MM.1S (cell line): ENCODE measurements at regions not wholly inside any gene's neighbourhood (a gene's known extent, or its start where the extent isn't known, plus 50 kb on each side); places are given as distances from the start of the nearest gene placed in this dataset.

Source experiments
- DNase-seq: peaks from one replicate; pipeline ENCODE4 v3.0.0-alpha.2; 2015
- H2AFZ ChIP-seq: fragments of 300-600 bp; sonication (generic); 2 replicates; pipeline ENCODE4 v1.6.0; 2016; ENCODE audit warnings: antibody characterized with exemption, low read length
- H3F3A ChIP-seq: fragments of 300-600 bp; sonication (generic); 2 replicates; pipeline ENCODE4 v1.6.1; 2016; ENCODE audit warnings: mild to moderate bottlenecking, antibody characterized with exemption, low read length, moderate library complexity, mixed read lengths; ENCODE audit not compliant: insufficient read depth
- H3K27ac ChIP-seq: fragments of 300-600 bp; sonication (generic); 2 replicates; pipeline ENCODE4 v1.5.1; 2016; ENCODE audit warnings: mild to moderate bottlenecking, low read length
- H3K27me3 ChIP-seq: fragments of 300-600 bp; sonication (generic); replicated peaks from 2 replicates; pipeline ENCODE4 v1.6.0; 2016; ENCODE audit warnings: low read length; ENCODE audit not compliant: insufficient read depth
- H3K36me3 ChIP-seq: fragments of 300-600 bp; sonication (generic); replicated peaks from 2 replicates; pipeline ENCODE4 v1.6.1; 2016; ENCODE audit warnings: mild to moderate bottlenecking, low read length, mixed read lengths; ENCODE audit not compliant: insufficient read depth
- H3K4me1 ChIP-seq: fragments of 300-600 bp; sonication (generic); 2 replicates; pipeline ENCODE4 v1.6.1; 2016; ENCODE audit warnings: low read length, mixed read lengths
- H3K4me2 ChIP-seq: fragments of 300-600 bp; sonication (generic); 2 replicates; pipeline ENCODE4 v1.6.0; 2016; ENCODE audit warnings: low read depth, low read length
- H3K4me3 ChIP-seq: fragments of 300-600 bp; sonication (generic); 2 replicates; pipeline ENCODE4 v1.5.1; 2016; ENCODE audit warnings: low read length, mixed read lengths
- H3K79me2 ChIP-seq: fragments of 300-600 bp; sonication (generic); 2 replicates; pipeline ENCODE4 v1.6.1; 2016; ENCODE audit warnings: mixed run types, low read length, mixed read lengths
- H3K9ac ChIP-seq: fragments of 300-600 bp; sonication (generic); 2 replicates; pipeline ENCODE4 v1.6.1; 2016; ENCODE audit warnings: low read length, mixed read lengths
- H3K9me2 ChIP-seq: fragments of 300-600 bp; sonication (generic); replicated peaks from 2 replicates; pipeline ENCODE4 v1.6.1; 2016; ENCODE audit warnings: mild to moderate bottlenecking, low read length, mixed read lengths; ENCODE audit not compliant: insufficient read depth
- H3K9me3 ChIP-seq: fragments of 300-600 bp; sonication (generic); replicated peaks from 2 replicates; pipeline ENCODE4 v1.6.1; 2016; ENCODE audit warnings: mild to moderate bottlenecking, low read length, mixed read lengths; ENCODE audit not compliant: insufficient read depth
- H4K20me1 ChIP-seq: fragments of 300-600 bp; sonication (generic); 2 replicates; pipeline ENCODE4 v1.6.1; 2016; ENCODE audit warnings: mild to moderate bottlenecking, low read length, moderate library complexity, mixed read lengths; ENCODE audit not compliant: insufficient read depth
- EZH2 ChIP-seq: fragments of 300-600 bp; sonication (generic); optimal IDR thresholded peaks from 2 replicates; pipeline ENCODE3; 2017; ENCODE audit warnings: low read depth, mild to moderate bottlenecking, antibody characterized with exemption, low read length, mixed read lengths
- EZH2phosphoT487 ChIP-seq: fragments of 300-600 bp; sonication (generic); IDR thresholded peaks from 2 replicates; pipeline ENCODE4 v1.6.1; 2018; ENCODE audit warnings: antibody characterized with exemption, low read length
- TF ChIP-seq, protein P1 (sequence below): fragments of 300-600 bp; sonication (generic); IDR thresholded peaks from 2 replicates; pipeline ENCODE4 v1.5.1; 2016; ENCODE audit warnings: antibody characterized with exemption, low read length, mixed read lengths

DNA sequence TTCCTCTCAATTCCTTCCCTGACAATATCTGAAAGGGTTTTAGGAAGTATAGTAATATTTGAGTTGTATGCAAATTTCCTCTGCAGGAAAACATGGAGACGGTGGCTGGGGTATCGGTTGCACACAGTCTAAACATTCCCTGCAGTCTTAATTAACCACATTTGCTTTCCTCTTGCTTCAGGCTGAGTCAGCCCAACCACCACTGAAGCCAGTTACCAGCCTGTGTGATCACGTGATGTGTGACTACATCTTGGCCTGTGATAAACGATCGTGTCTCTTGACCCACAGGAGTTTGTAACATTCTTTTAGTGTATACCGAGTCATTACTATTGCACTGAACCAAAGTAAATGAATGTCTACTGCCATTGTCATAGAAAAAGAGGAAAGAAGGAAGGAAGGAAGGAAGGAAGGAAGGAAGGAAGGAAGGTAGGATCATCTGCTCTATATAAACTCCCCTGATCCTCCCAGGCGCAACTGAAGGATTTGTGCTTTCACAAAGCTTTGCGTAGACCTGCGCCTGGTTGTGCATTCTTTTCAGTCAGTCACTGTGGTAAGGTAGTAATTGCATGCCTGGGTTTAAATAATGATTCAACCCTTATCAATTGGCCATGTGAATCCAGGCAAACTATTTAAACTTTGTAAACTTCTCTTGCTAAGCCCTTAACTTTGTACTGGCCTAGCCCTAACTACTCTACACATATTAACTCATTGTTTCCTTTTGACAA is 280.6 kb upstream of the SALL1 start:
- Histone ChIP-seq H4K20me1 (no peaks in the 10 kb centered on the region), H3K27ac (no peak overlapping the region), H3K27me3 (no peaks in the 10 kb centered on the region), H3K4me1 (no peaks in the 10 kb centered on the region), H2AFZ (no peak overlapping the region), H3F3A (no peaks in the 10 kb centered on the region), H3K9me3 (no peaks in the 10 kb centered on the region), H3K4me3 (no peak overlapping the region), H3K36me3 (no peaks in the 10 kb centered on the region), H3K9ac (no peak overlapping the region), H3K79me2 (no peaks in the 10 kb centered on the region), H3K9me2 (no peaks in the 10 kb centered on the region), H3K4me2 (no peak overlapping the region)
- DNase-seq: peak; percentile 9
- TF ChIP-seq, protein P1, sequence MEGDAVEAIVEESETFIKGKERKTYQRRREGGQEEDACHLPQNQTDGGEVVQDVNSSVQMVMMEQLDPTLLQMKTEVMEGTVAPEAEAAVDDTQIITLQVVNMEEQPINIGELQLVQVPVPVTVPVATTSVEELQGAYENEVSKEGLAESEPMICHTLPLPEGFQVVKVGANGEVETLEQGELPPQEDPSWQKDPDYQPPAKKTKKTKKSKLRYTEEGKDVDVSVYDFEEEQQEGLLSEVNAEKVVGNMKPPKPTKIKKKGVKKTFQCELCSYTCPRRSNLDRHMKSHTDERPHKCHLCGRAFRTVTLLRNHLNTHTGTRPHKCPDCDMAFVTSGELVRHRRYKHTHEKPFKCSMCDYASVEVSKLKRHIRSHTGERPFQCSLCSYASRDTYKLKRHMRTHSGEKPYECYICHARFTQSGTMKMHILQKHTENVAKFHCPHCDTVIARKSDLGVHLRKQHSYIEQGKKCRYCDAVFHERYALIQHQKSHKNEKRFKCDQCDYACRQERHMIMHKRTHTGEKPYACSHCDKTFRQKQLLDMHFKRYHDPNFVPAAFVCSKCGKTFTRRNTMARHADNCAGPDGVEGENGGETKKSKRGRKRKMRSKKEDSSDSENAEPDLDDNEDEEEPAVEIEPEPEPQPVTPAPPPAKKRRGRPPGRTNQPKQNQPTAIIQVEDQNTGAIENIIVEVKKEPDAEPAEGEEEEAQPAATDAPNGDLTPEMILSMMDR: no peak
- TF ChIP-seq EZH2phosphoT487: no peak
- TF ChIP-seq EZH2: no peak

DNA sequence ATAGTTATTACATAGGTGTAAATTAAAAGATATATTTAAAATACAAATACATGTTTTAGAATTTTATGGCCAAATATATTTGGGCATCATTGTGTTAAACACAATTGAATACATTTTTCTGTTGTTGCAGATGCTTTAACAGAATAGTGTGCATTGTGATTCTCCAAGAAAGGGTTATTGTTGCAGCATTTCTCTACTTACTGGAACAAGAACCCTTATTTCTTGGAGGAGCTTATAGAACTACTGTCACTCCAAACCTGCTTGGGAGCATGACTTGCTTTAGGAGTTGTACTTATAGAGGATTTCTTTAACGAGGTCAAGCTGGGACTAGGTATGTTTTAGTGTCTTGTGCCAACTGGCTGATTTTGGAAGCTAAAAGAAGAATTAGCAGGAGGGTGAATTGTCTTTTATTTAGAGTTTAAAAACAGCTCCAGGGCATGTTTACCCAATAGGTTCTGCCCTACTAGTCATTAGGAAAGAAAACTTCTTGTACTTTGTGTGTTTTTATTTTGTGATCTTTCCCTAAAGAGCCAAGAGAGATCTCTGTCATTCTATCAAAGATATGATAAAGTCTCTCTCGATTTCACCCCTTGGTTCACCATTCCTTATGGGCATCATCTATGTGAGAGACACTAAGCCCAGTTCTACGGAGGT is 279.8 kb upstream of the SALL1 start:
- H3K27ac ChIP-seq: no peak overlapping the region
- H3K4me1 ChIP-seq: no peaks in the 10 kb centered on the region
- no peak overlapping the region for H3K4me3 ChIP-seq
- TF ChIP-seq EZH2phosphoT487: no peak
- TF ChIP-seq EZH2: no peak
- TF ChIP-seq, protein P1: no peak
- H2AFZ ChIP-seq: no peak overlapping the region
- no peak overlapping the region for H3K4me2 ChIP-seq
- DNase-seq: no peak
- H3K36me3 ChIP-seq: no peaks in the 10 kb centered on the region
- no peaks in the 10 kb centered on the region for H3K79me2 ChIP-seq
- H3K27me3 ChIP-seq: no peaks in the 10 kb centered on the region
- no peak overlapping the region for H3K9ac ChIP-seq
- no peaks in the 10 kb centered on the region for H3K9me2 ChIP-seq
- H3F3A ChIP-seq: no peaks in the 10 kb centered on the region
- no peaks in the 10 kb centered on the region for H4K20me1 ChIP-seq
- H3K9me3 ChIP-seq: no peaks in the 10 kb centered on the region

DNA sequence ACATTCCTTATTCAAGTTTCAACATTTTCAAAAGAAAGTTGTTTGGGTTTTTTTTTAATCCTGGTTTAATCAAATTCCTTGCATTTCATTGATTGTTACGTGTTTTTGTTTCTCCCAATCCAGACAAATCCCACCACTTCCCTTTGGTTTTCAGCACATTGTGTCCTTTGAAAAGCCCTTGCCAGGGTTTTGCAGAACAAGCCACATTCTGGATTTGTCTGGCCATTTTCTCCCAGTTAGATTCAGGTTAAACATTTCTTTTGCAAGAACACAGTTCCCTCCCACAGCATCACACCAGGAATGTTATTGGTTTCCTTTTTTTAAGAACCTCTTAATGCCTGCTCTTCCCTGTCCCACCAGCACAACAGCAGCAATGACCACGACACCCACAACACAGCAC is 278.0 kb upstream of the SALL1 start:
- no peaks in the 10 kb centered on the region for H3K9me2 ChIP-seq
- DNase-seq: no peak
- H3K4me1 ChIP-seq: no peaks in the 10 kb centered on the region
- H3K9ac ChIP-seq: no peak overlapping the region
- no peaks in the 10 kb centered on the region for H3K27me3 ChIP-seq
- TF ChIP-seq EZH2phosphoT487: no peak
- TF ChIP-seq, protein P1: no peak
- TF ChIP-seq EZH2: no peak
- no peak overlapping the region for H3K4me2 ChIP-seq
- H3F3A ChIP-seq: no peaks in the 10 kb centered on the region
- H2AFZ ChIP-seq: no peak overlapping the region
- no peak overlapping the region for H3K4me3 ChIP-seq
- no peaks in the 10 kb centered on the region for H3K36me3 ChIP-seq
- H3K27ac ChIP-seq: no peak overlapping the region
- no peaks in the 10 kb centered on the region for H3K79me2 ChIP-seq
- no peaks in the 10 kb centered on the region for H4K20me1 ChIP-seq
- no peaks in the 10 kb centered on the region for H3K9me3 ChIP-seq
